Heart left ventricle (tissue), 16 donors: ENCODE measurements at regions not wholly inside any gene's neighbourhood (a gene's known extent, or its start where the extent isn't known, plus 50 kb on each side); places are given as distances from the start of the nearest gene placed in this dataset.

Experiments used
- ATAC-seq, 4 donors: fragments of 200-7000 bp; cut with Tn5 transposase; one replicate each; pipeline ENCODE4 v1.9.1; 2020 to 2022; ENCODE audit warnings: moderate library complexity in 4 of 4, mild to moderate bottlenecking in 3 of 4, moderate number of reproducible peaks in 1 of 4
- DNase-seq, 5 donors: peaks; one replicate each; pipeline ENCODE4 v3.0.0-alpha.2; 2020
- H3K27ac ChIP-seq, 12 donors: fragments of 200-600 bp; sonication (generic) in 4 of 12; one replicate each; pipeline versions ENCODE4 v1.5.0 to v1.8.0; 2016 to 2022; ENCODE audit warnings: mild to moderate bottlenecking in 2 of 12
- H3K27me3 ChIP-seq, 9 donors: fragments of 200-600 bp; sonication (generic) in 2 of 9; one replicate each; pipeline versions ENCODE4 v1.5.1 to v1.8.0; 2016 to 2022; ENCODE audit warnings: mild to moderate bottlenecking in 3 of 9
- H3K36me3 ChIP-seq, 9 donors: fragments of 200-600 bp; sonication (generic) in 2 of 9; one replicate each; pipeline versions ENCODE4 v1.5.0 to v1.8.0; 2018 to 2022; ENCODE audit warnings: mild to moderate bottlenecking in 2 of 9
- H3K4me1 ChIP-seq, 12 donors: fragments of 200-600 bp; sonication (generic) in 4 of 12; one replicate each; pipeline versions ENCODE4 v1.5.0 to v1.8.0; 2016 to 2022; ENCODE audit warnings: mild to moderate bottlenecking in 3 of 12
- H3K4me3 ChIP-seq, 12 donors: fragments of 200-600 bp; sonication (generic) in 4 of 12; one replicate each; pipeline versions ENCODE4 v1.5.0 to v1.8.0; 2017 to 2022; ENCODE audit warnings: mild to moderate bottlenecking in 9 of 12, moderate library complexity in 4 of 12
- H3K9me3 ChIP-seq, 12 donors: fragments of 200-600 bp; sonication (generic) in 4 of 12; one replicate each; pipeline versions ENCODE4 v1.5.0 to v1.8.0; 2016 to 2022; ENCODE audit warnings: mild to moderate bottlenecking in 1 of 12
- CTCF ChIP-seq, 12 donors: fragments of 200-600 bp; sonication (generic) in 4 of 12; IDR thresholded peaks; one replicate each; pipeline versions ENCODE4 v1.5.0 to v1.8.0; 2018 to 2022; ENCODE audit warnings: antibody characterized with exemption in 12 of 12, mild to moderate bottlenecking in 5 of 12
- POLR2A ChIP-seq, 2 donors: fragments of 450-650 bp; IDR thresholded peaks; one replicate each; pipeline ENCODE4 v1.6.1; 2017; ENCODE audit warnings: antibody characterized with exemption in 2 of 2, mild to moderate bottlenecking in 2 of 2, moderate library complexity in 2 of 2
- WGBS, 4 donors: extraction: QIAGEN DNeasy Blood & Tissue Kit in 2 of 4; methylation state at CpG; one replicate each; pipeline versions ENCODE4 v1.1.5 to v1.1.7; 2013 to 2018; 5-methylcytosine and 5-hydroxymethylcytosine counted together
- intact Hi-C, 10 donors: fragments of 100-400 bp; cut with DNase I; formaldehyde crosslinking; loops; one replicate each; pipeline versions ENCODE4 v1.11.1 to v1.14.2; 2022
- donor health status: ischemic (EF 13 %, LVEDD 7.1; RV severe dilation, severe dysfunction).
- donor health status: healthy with polysubstance abuse.
- donor health status: DM: no; HTN: yes; CAD: no.
- donor health status: DM: no; HTN: no; CAD: no.
- donor health status: ischemic (EF 25% LVEDD 6.9; RV normal size, moderate dysfunction).
- donor health status: ischemic (EF 25% LVEDD 5.7; RV mildly dilated, moderate dysfunction).
- donor health status: healthy.
- donor health status: DM: yes; HTN: yes; CAD: no.
- donor health status: ischemic (EF 35%, LVEDD 5.7; RV mildly dilated, moderate dysfunction).
- donor health status: nonischemic (EF 11% LVEDD 7.7; RV severe dilation, severe dysfunction).
- donor health status: DM: yes; HTN: yes; CAD: no.
- donor health status: PGD.
- donor health status: ischemic (EF 29% LVEDD 5.4; RV normal size, mild dysfunction).
- donor health status: nonischemic (EF 23%, LVEDD 6.1; RV moderate dilation, normal function).

DNA sequence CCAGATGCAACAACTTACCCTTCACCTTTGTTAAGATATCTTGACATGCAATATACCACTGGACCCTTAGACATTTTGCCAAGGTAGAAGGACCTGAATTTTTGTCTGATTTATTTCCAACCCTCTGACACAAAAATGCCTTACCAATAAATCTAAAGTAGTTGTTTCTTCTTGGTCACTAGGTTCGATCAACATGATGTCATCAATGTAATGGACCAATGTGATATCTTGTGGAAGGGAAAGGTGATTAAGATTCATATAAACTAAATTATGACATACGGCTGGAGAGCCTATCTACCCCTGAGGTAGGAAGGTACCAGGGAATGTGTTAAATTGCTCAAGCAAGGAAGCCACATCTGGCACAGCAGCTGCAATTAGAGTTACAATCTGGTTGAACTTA is 67.7 kb upstream of the SERPINE2 start:
- H3K36me3 ChIP-seq = no peaks in the 10 kb centered on the region
- intact Hi-C loops = no loop called here
- H3K4me1 ChIP-seq = peaks cover 0 to 16% (median 6%) of the 10 kb centered on the region in 12 donors
- TF ChIP-seq POLR2A (IDR thresholded peaks at IDR 0.05) = no peak
- TF ChIP-seq CTCF (IDR thresholded peaks at IDR 0.05) = no peak
- no peak overlapping the region for H3K4me3 ChIP-seq
- DNase-seq (no peak), ATAC-seq (no peak)
- no peak overlapping the region for H3K27ac ChIP-seq
- no peaks in the 10 kb centered on the region for H3K27me3 ChIP-seq
- 95 to 98% (median 95%) methylated on average over 2 of the region's 2 CpGs for WGBS, 4 donors
- H3K9me3 ChIP-seq = peaks cover 0 to 4% (median 0%) of the 10 kb centered on the region in 12 donors

DNA sequence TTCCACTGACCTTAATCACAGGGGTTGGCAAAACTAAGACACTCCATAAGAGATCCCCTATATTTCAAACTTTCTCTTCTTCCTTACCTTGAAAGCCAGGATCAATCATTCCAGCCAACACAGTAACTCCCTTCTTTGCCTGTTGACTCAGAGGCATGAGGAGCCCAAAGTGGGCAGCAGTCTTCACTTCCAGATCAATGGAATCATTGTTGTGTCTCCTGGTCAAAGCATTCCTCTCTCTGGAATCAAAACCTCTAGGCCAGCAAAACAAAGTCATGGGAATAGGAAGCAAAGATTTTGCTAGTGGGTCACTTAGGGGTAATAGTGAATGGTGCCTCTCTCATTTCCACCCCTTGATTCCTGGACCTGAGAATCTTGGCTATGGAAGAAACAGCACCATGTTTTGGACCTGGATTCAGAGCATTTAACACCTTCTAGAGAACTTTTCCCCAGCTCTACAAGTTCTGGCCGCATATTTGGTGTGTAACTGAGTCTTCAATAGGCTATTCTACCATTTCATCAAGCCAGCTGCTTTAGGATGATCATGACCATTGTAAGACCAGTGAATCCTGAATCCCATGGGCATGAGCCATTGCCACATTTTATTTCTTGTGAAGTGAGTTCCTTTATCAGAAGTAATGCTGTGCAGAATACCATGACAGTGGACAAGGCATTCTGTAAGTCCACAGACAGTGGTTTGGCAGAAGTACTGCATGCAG is 65.7 kb upstream of the SERPINE2 start:
- WGBS, 4 donors = 77 to 100% (median 91%) methylated on average over 1 of the region's 1 CpG
- no peak for DNase-seq
- TF ChIP-seq POLR2A (IDR thresholded peaks at IDR 0.05) (no peak), CTCF (IDR thresholded peaks at IDR 0.05) (no peak)
- no peak overlapping the region for H3K4me3 ChIP-seq
- H3K9me3 ChIP-seq = no peaks in the 10 kb centered on the region
- H3K36me3 ChIP-seq = no peaks in the 10 kb centered on the region
- no peak for ATAC-seq
- peaks cover 0 to 31% (median 9%) of the 10 kb centered on the region in 12 donors for H3K4me1 ChIP-seq
- H3K27ac ChIP-seq = no peak overlapping the region
- intact Hi-C loops = no loop called here
- no peaks in the 10 kb centered on the region for H3K27me3 ChIP-seq

GRCh38 chr2:224103651-224104050 is 64.6 kb upstream of the SERPINE2 start:
- intact Hi-C loops = no loop called here
- Histone ChIP-seq H3K4me1 (peaks cover 0 to 37% (median 9%) of the 10 kb centered on the region in 12 donors), H3K9me3 (no peaks in the 10 kb centered on the region), H3K27ac (no peak overlapping the region), H3K4me3 (no peak overlapping the region), H3K27me3 (no peaks in the 10 kb centered on the region), H3K36me3 (no peaks in the 10 kb centered on the region)
- WGBS, 4 donors = 84 to 95% (median 92%) methylated on average over 5 of the region's 5 CpGs
- no peak for ATAC-seq
- TF ChIP-seq CTCF (IDR thresholded peaks at IDR 0.05) (no peak), POLR2A (IDR thresholded peaks at IDR 0.05) (no peak)
- DNase-seq = no peak

GRCh38 chr2:224102991-224103390 is 63.9 kb upstream of the SERPINE2 start:
- Histone ChIP-seq H3K27me3 (no peaks in the 10 kb centered on the region), H3K4me3 (no peak overlapping the region), H3K9me3 (no peaks in the 10 kb centered on the region), H3K27ac (peak overlapping the region in 4 of 12 donors; percentile 47 to 79 (median 63)), H3K4me1 (peaks cover 0 to 43% (median 9%) of the 10 kb centered on the region in 12 donors), H3K36me3 (no peaks in the 10 kb centered on the region)
- DNase-seq (no peak), ATAC-seq (no peak)
- 48 to 53% (median 48%) methylated on average over 1 of the region's 1 CpG for WGBS, 4 donors
- intact Hi-C loops = no loop called here
- no peak for TF ChIP-seq CTCF (IDR thresholded peaks at IDR 0.05)
- TF ChIP-seq POLR2A (IDR thresholded peaks at IDR 0.05) = no peak
